GM12878 (cell line): ENCODE measurements at regions not wholly inside any gene's neighbourhood (a gene's known extent, or its start where the extent isn't known, plus 50 kb on each side); places are given as distances from the start of the nearest gene placed in this dataset.

ENCODE experiments used
- ATAC-seq: fragments of 200-7000 bp; cut with Tn5 transposase; 3 replicates; pipeline ENCODE4 v1.9.1; 2020; ENCODE audit warnings: mild to moderate bottlenecking, moderate library complexity
- BruUV-seq: library from RNA; stranded (reverse); fragments of 400-500 nt; replicated peaks from 2 replicates; lab custom pipeline; 2021; lab: Mats Ljungman, UMichigan
- CTCF ChIA-PET: fragments of 300-600 bp; sonication (Branson Sonifier 250); formaldehyde crosslinking; extraction: SDS; loops from one replicate; lab custom pipeline; 2021; ENCODE audit warnings: inconsistent platforms; lab: Yijun Ruan, JAX
- POLR2A ChIA-PET: fragments of 350-600 bp; formaldehyde crosslinking; extraction: SDS; loops from one replicate; lab custom pipeline; 2021; ENCODE audit warnings: inconsistent platforms; lab: Charles Lee
- RAD21 ChIA-PET: fragments of 300-600 bp; sonication (Branson Sonifier 250); formaldehyde crosslinking; loops from one replicate; lab custom pipeline; 2023; ENCODE audit warnings: antibody characterized with exemption; ENCODE audit not compliant: unreplicated experiment; lab: Charles Lee
- SMC1A ChIA-PET: fragments of 300-600 bp; sonication (Branson Sonifier 250); formaldehyde crosslinking; loops from one replicate; lab custom pipeline; 2023; ENCODE audit not compliant: unreplicated experiment, uncharacterized antibody; lab: Charles Lee
- DNase-seq: peaks from one replicate; pipeline ENCODE4 v3.0.0-alpha.2; 2011; ENCODE audit warnings: low read depth, low spot score
- FAIRE-seq: peaks from 3 replicates; lab custom pipeline; 2011; peaks lifted over from hg19 to GRCh38; lab: Jason Lieb, UNC
- H2AFZ ChIP-seq: 2 replicates; pipeline ENCODE4 v1.6.0; 2011; ENCODE audit warnings: low read depth, low read length, control low read depth; ENCODE audit not compliant: control insufficient read depth
- H3K27ac ChIP-seq: 2 replicates; pipeline ENCODE4 v1.5.1; 2011; ENCODE audit warnings: control low read depth; ENCODE audit not compliant: control insufficient read depth, insufficient read depth
- H3K27me3 ChIP-seq, 2 experiments: replicated peaks in 1 of 2; 2 replicates each; pipeline versions ENCODE4 v1.6.0 to v1.6.1; 2011; ENCODE audit warnings: low read length in 1 of 2; ENCODE audit not compliant: control insufficient read depth in 2 of 2, insufficient read depth in 2 of 2
- H3K36me3 ChIP-seq, 2 experiments: 2 replicates each; pipeline ENCODE4 v1.5.1; 2011; ENCODE audit warnings: low read length in 1 of 2; ENCODE audit not compliant: control insufficient read depth in 2 of 2, insufficient read depth in 2 of 2
- H3K4me1 ChIP-seq: 2 replicates; pipeline ENCODE4 v1.6.1; 2011; ENCODE audit warnings: mild to moderate bottlenecking, low read length, moderate library complexity, mixed read lengths; ENCODE audit not compliant: control insufficient read depth, insufficient read depth
- H3K4me2 ChIP-seq: 2 replicates; pipeline ENCODE4 v1.6.0; 2011; ENCODE audit warnings: control low read depth; ENCODE audit not compliant: control insufficient read depth, insufficient read depth
- H3K4me3 ChIP-seq: fragments of 200-600 bp; sonication (generic); 2 replicates; pipeline ENCODE4 v1.5.1; 2016
- H3K79me2 ChIP-seq: 2 replicates; pipeline ENCODE4 v1.6.0; 2011; ENCODE audit warnings: low read length; ENCODE audit not compliant: control insufficient read depth, insufficient read depth
- H3K9ac ChIP-seq: 2 replicates; pipeline ENCODE4 v1.8.0; 2011; ENCODE audit warnings: low read length, control low read depth, mixed read lengths; ENCODE audit not compliant: control insufficient read depth, insufficient read depth
- H3K9me3 ChIP-seq: replicated peaks from 3 replicates; pipeline ENCODE4 v1.5.1; 2011; ENCODE audit warnings: mild to moderate bottlenecking, low read length; ENCODE audit not compliant: control insufficient read depth, insufficient read depth
- H4K20me1 ChIP-seq: 2 replicates; pipeline ENCODE4 v1.6.0; 2011; ENCODE audit not compliant: control insufficient read depth, insufficient read depth
- BMI1 ChIP-seq: fragments of 450-650 bp; IDR thresholded peaks from 2 replicates; pipeline ENCODE4 v1.6.1; 2016; ENCODE audit warnings: mild to moderate bottlenecking, moderate library complexity, borderline replicate concordance
- CREB1 ChIP-seq: IDR thresholded peaks from 2 replicates; pipeline ENCODE4 v1.6.1; 2012; ENCODE audit warnings: low read depth, mild to moderate bottlenecking, inconsistent platforms
- EGR1 ChIP-seq, 2 experiments: IDR thresholded peaks; 1 replicate in 1 of 2; 2 replicates in 1 of 2; pipeline ENCODE4 v1.6.1; 2011 to 2012; ENCODE audit warnings: low read depth in 2 of 2, low read length in 2 of 2, borderline replicate concordance in 1 of 2, mild to moderate bottlenecking in 1 of 2, moderate library complexity in 1 of 2
- GABPA ChIP-seq: IDR thresholded peaks from 2 replicates; pipeline ENCODE4 v1.6.1; 2014; ENCODE audit warnings: antibody characterized with exemption, low read depth, mild to moderate bottlenecking, inconsistent platforms
- IRF4 ChIP-seq: IDR thresholded peaks from 2 replicates; pipeline ENCODE4 v1.6.1; 2011; ENCODE audit warnings: low read depth, low read length
- RAD21 ChIP-seq: IDR thresholded peaks from 2 replicates; pipeline ENCODE4 v1.6.1; 2011; ENCODE audit warnings: mild to moderate bottlenecking, low read depth, low read length, moderate library complexity; ENCODE audit not compliant: insufficient read depth
- RFX5 ChIP-seq: IDR thresholded peaks from 2 replicates; pipeline ENCODE4 v1.6.1; 2011; ENCODE audit warnings: low read depth, low read length, improper control_type of control experiment
- SREBF2 ChIP-seq: IDR thresholded peaks from 2 replicates; pipeline ENCODE4 v1.6.1; 2012; ENCODE audit warnings: mild to moderate bottlenecking, low read length
- ZBED1 ChIP-seq: IDR thresholded peaks from 2 replicates; pipeline ENCODE4 v1.6.1; 2016; ENCODE audit warnings: borderline replicate concordance
- WGBS: methylation state at CpG from one replicate; pipeline ENCODE4 v1.1.6; 2016; ENCODE audit warnings: low lambda C conversion rate; ENCODE audit not compliant: insufficient replicate concordance, insufficient coverage; ENCODE audit errors: missing lambda C conversion rate; 5-methylcytosine and 5-hydroxymethylcytosine counted together
- in situ Hi-C: fragments of 300-500 bp; cut with MboI; formaldehyde crosslinking; loops from 9 replicates; pipeline ENCODE4 v1.14.3; 2018; ENCODE audit warnings: mixed read lengths
- intact Hi-C: fragments of 100-400 bp; cut with micrococcal nuclease; formaldehyde crosslinking; loops from one replicate; pipeline ENCODE4 v1.14.2; 2022; ENCODE audit not compliant: unreplicated experiment
- TF ChIP-seq, protein P1 (sequence below): fragments of 150-350 bp; IDR thresholded peaks from 2 replicates; pipeline ENCODE4 v1.6.1; 2014; ENCODE audit warnings: mild to moderate bottlenecking, low read depth, low read length
- TF ChIP-seq, protein P2 (sequence below): fragments of 450-650 bp; IDR thresholded peaks from 2 replicates; pipeline ENCODE4 v1.6.1; 2017; ENCODE audit warnings: mild to moderate bottlenecking, moderate library complexity
- TF ChIP-seq, protein P3 (sequence below): fragments of 150-350 bp; IDR thresholded peaks from 2 replicates; pipeline ENCODE4 v1.6.1; 2016; ENCODE audit warnings: low read depth, low read length

DNA sequence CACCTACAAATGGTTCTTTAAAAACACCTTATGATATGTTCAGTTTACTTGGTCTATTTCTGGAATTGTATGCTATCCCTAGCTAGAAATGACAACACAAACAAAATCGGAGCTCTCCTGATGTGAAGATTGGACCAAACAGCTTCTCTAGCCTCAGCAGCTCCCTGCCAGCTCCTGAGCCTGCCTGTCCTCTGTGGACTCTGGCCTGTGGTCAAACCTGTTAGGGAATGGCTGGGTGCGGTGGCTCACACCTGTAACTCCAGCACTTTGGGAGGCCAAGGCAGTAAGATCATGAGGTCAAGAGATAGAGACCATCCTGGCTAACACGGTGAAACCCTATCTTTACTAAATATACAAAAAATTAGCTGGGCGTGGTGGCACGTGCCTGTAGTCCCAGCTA is 195.3 kb downstream of the GAS1 start (continued):
- TF ChIP-seq, protein P1, sequence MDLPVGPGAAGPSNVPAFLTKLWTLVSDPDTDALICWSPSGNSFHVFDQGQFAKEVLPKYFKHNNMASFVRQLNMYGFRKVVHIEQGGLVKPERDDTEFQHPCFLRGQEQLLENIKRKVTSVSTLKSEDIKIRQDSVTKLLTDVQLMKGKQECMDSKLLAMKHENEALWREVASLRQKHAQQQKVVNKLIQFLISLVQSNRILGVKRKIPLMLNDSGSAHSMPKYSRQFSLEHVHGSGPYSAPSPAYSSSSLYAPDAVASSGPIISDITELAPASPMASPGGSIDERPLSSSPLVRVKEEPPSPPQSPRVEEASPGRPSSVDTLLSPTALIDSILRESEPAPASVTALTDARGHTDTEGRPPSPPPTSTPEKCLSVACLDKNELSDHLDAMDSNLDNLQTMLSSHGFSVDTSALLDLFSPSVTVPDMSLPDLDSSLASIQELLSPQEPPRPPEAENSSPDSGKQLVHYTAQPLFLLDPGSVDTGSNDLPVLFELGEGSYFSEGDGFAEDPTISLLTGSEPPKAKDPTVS: no peak
- TF ChIP-seq SREBF2 (no peak), CREB1 (no peak), ZBED1 (no peak)
- TF ChIP-seq, protein P2, sequence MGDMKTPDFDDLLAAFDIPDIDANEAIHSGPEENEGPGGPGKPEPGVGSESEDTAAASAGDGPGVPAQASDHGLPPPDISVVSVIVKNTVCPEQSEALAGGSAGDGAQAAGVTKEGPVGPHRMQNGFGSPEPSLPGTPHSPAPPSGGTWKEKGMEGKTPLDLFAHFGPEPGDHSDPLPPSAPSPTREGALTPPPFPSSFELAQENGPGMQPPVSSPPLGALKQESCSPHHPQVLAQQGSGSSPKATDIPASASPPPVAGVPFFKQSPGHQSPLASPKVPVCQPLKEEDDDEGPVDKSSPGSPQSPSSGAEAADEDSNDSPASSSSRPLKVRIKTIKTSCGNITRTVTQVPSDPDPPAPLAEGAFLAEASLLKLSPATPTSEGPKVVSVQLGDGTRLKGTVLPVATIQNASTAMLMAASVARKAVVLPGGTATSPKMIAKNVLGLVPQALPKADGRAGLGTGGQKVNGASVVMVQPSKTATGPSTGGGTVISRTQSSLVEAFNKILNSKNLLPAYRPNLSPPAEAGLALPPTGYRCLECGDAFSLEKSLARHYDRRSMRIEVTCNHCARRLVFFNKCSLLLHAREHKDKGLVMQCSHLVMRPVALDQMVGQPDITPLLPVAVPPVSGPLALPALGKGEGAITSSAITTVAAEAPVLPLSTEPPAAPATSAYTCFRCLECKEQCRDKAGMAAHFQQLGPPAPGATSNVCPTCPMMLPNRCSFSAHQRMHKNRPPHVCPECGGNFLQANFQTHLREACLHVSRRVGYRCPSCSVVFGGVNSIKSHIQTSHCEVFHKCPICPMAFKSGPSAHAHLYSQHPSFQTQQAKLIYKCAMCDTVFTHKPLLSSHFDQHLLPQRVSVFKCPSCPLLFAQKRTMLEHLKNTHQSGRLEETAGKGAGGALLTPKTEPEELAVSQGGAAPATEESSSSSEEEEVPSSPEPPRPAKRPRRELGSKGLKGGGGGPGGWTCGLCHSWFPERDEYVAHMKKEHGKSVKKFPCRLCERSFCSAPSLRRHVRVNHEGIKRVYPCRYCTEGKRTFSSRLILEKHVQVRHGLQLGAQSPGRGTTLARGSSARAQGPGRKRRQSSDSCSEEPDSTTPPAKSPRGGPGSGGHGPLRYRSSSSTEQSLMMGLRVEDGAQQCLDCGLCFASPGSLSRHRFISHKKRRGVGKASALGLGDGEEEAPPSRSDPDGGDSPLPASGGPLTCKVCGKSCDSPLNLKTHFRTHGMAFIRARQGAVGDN: no peak

DNA sequence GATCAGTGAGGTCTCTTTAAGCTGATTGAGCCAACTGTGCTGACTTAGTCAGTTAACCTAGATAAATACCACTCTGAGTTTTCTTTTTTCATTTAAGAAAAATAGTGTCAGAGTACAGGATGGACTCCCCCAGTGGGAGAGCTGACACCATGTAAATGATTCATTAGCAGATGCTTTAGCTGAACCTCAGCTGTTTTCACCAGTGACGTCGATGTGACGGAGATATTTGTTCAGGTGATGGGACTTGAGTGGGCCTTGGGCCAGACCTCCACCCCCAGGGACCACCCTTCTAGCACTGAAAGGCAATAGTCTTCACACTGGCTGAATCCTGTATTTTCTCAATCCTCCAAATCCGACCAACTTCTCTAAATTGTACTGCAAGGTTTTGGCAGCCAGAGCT is 196.1 kb downstream of the GAS1 start:
- in situ Hi-C loops: no loop called here
- FAIRE-seq (no peak), ATAC-seq (no peak), DNase-seq (no peak)
- POLR2A ChIA-PET: no interaction called here
- RAD21 ChIA-PET: no interaction called here
- SMC1A ChIA-PET: interaction anchor here (1.0 kb wide), 1 partner anchor 11 kb away, joined by 3 read pairs; no protein-coding TSS in a partner anchor
- BruUV-seq: no TSS peak
- Histone ChIP-seq H4K20me1 (no peaks in the 10 kb centered on the region), H2AFZ (no peak overlapping the region), H3K4me1 (no peaks in the 10 kb centered on the region), H3K4me3 (no peak overlapping the region), H3K4me2 (no peak overlapping the region), H3K36me3 (no peaks in the 10 kb centered on the region), H3K9ac (no peak overlapping the region), H3K9me3 (no peaks in the 10 kb centered on the region), H3K27ac (no peak overlapping the region), H3K79me2 (no peaks in the 10 kb centered on the region), H3K27me3 (no peaks in the 10 kb centered on the region)
- WGBS: 27% methylated on average over 4 of the region's 4 CpGs
- CTCF ChIA-PET: interaction anchor here (1.0 to 1.1 kb wide), 2 partner anchors 9 to 337 kb away, joined by 3 read pairs; no protein-coding TSS in a partner anchor
- TF ChIP-seq, protein P3, sequence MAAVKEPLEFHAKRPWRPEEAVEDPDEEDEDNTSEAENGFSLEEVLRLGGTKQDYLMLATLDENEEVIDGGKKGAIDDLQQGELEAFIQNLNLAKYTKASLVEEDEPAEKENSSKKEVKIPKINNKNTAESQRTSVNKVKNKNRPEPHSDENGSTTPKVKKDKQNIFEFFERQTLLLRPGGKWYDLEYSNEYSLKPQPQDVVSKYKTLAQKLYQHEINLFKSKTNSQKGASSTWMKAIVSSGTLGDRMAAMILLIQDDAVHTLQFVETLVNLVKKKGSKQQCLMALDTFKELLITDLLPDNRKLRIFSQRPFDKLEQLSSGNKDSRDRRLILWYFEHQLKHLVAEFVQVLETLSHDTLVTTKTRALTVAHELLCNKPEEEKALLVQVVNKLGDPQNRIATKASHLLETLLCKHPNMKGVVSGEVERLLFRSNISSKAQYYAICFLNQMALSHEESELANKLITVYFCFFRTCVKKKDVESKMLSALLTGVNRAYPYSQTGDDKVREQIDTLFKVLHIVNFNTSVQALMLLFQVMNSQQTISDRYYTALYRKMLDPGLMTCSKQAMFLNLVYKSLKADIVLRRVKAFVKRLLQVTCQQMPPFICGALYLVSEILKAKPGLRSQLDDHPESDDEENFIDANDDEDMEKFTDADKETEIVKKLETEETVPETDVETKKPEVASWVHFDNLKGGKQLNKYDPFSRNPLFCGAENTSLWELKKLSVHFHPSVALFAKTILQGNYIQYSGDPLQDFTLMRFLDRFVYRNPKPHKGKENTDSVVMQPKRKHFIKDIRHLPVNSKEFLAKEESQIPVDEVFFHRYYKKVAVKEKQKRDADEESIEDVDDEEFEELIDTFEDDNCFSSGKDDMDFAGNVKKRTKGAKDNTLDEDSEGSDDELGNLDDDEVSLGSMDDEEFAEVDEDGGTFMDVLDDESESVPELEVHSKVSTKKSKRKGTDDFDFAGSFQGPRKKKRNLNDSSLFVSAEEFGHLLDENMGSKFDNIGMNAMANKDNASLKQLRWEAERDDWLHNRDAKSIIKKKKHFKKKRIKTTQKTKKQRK: no peak
- TF ChIP-seq RFX5 (no peak), BMI1 (no peak), GABPA (no peak), EGR1 (IDR thresholded peaks at IDR 0.05; ENCODE audit: borderline replicate concordance in 1 of 2, low read depth in 2 of 2, low read length in 2 of 2) (no peak), RAD21 (no peak), IRF4 (no peak)
- intact Hi-C loops: no loop called here
